ENCODE measurements at regions not wholly inside any gene's neighbourhood (a gene's known extent, or its start where the extent isn't known, plus 50 kb on each side); places are given as distances from the start of the nearest gene placed in this dataset.

GRCh38 chr5:165735388-165735787 is 2230.0 kb downstream of the MAT2B start:
- H3K79me2 ChIP-seq (replicated peaks; ENCODE audit: insufficient read depth, low read length), result no peaks in the 10 kb centered on the region
- no peaks in the 10 kb centered on the region for H3F3A ChIP-seq (ENCODE audit: insufficient read depth, low read length, poor library complexity, severe bottlenecking)
- no peaks in the 10 kb centered on the region for H4K20me1 ChIP-seq (ENCODE audit: insufficient read depth)
- H3K4me3 ChIP-seq (ENCODE audit: low read length), result no peak overlapping the region
- no peak overlapping the region for H3K9ac ChIP-seq (ENCODE audit: low read length)
- H3K4me2 ChIP-seq (ENCODE audit: low read length), result no peak overlapping the region
- no peaks in the 10 kb centered on the region for H3K9me2 ChIP-seq (ENCODE audit: insufficient read depth, low read length)
- H3K9me3 ChIP-seq (ENCODE audit: low read length), result no peaks in the 10 kb centered on the region
- no peaks in the 10 kb centered on the region for H3K36me3 ChIP-seq (ENCODE audit: insufficient read depth, low read length)
- no peak overlapping the region for H2AFZ ChIP-seq (ENCODE audit: low read depth, low read length)
- no peak overlapping the region for H3K27ac ChIP-seq (ENCODE audit: low read length)
- no peak for TF ChIP-seq EP300 (conservative IDR thresholded peaks at IDR 0.05; ENCODE audit: poor library complexity, severe bottlenecking)
- no peak for TF ChIP-seq EZH2 (IDR thresholded peaks at IDR 0.05; ENCODE audit: borderline replicate concordance, insufficient read depth, low read length, poor library complexity, severe bottlenecking)
- no peak for TF ChIP-seq MXI1 (conservative IDR thresholded peaks at IDR 0.05; ENCODE audit: poor library complexity, severe bottlenecking)
- no peak for TF ChIP-seq RAD21 (conservative IDR thresholded peaks at IDR 0.05)
- no peak for TF ChIP-seq REST (IDR thresholded peaks at IDR 0.05; ENCODE audit: borderline replicate concordance)
- no peak for TF ChIP-seq POLR2AphosphoS5 (IDR thresholded peaks at IDR 0.05)
- no peak for TF ChIP-seq TAF1 (IDR thresholded peaks at IDR 0.05; ENCODE audit: low read depth)
- no peak for TF ChIP-seq SMC3 (conservative IDR thresholded peaks at IDR 0.05; ENCODE audit: poor library complexity)
- no peak for TF ChIP-seq CTCF (IDR thresholded peaks at IDR 0.05; ENCODE audit: poor library complexity, severe bottlenecking)
- no peaks in the 10 kb centered on the region for H3K27me3 ChIP-seq (ENCODE audit: insufficient read depth, low read depth, low read length)

GRCh38 chr5:165739079-165739741 is 2233.8 kb downstream of the MAT2B start:
- Histone ChIP-seq H3K36me3 (ENCODE audit: insufficient read depth, low read length) (no peaks in the 10 kb centered on the region), H3K27ac (ENCODE audit: low read length) (no peak overlapping the region), H3K9me2 (ENCODE audit: insufficient read depth, low read length) (no peaks in the 10 kb centered on the region), H3K79me2 (replicated peaks; ENCODE audit: insufficient read depth, low read length) (no peaks in the 10 kb centered on the region), H3F3A (ENCODE audit: insufficient read depth, low read length, poor library complexity, severe bottlenecking) (no peaks in the 10 kb centered on the region), H2AFZ (ENCODE audit: low read depth, low read length) (no peak overlapping the region), H4K20me1 (ENCODE audit: insufficient read depth) (no peaks in the 10 kb centered on the region), H3K27me3 (ENCODE audit: insufficient read depth, low read depth, low read length) (no peaks in the 10 kb centered on the region), H3K4me2 (ENCODE audit: low read length) (no peak overlapping the region), H3K4me3 (ENCODE audit: low read length) (no peak overlapping the region), H3K9me3 (ENCODE audit: low read length) (no peaks in the 10 kb centered on the region), H3K9ac (ENCODE audit: low read length) (no peak overlapping the region)
- TF ChIP-seq CTCF (IDR thresholded peaks at IDR 0.05; ENCODE audit: poor library complexity, severe bottlenecking), result no peak
